ENCODE measurements at regions not wholly inside any gene's neighbourhood (a gene's known extent, or its start where the extent isn't known, plus 50 kb on each side); places are given as distances from the start of the nearest gene placed in this dataset.

DNA sequence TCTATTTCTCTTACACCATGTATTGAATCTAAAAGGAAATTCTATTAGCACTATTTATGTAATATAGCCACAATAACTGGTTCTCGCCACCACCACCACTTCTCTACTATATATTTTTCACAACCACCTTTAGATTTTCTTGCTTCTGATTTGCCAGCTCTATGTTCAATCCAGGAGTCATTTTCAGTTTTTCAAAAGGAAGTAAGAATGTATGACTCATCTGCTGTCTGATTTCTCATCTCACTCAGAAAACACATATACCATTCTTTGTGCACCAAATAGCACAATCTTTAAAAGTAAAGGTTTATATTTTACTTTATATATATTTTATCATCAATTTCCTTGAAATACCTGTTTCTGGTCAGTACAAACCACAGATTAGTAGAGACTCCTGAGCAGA is 1127.5 kb downstream of the TAF11L14 start:
- H2BK20ac ChIP-seq (ENCODE audit: low read depth, low read length), result no peak overlapping the region
- H2BK15ac ChIP-seq (ENCODE audit: low read depth, low read length), result no peak overlapping the region
- CTCF ChIA-PET, result no interaction called here
- BruUV-seq (replicated peaks), result no TSS peak
- TF ChIP-seq FOS (IDR thresholded peaks at IDR 0.05; ENCODE audit: low read depth, low read length) (no peak), POLR2A (IDR thresholded peaks at IDR 0.05; ENCODE audit: low read depth, low read length) (no peak), CEBPB (IDR thresholded peaks at IDR 0.05; ENCODE audit: low read depth, low read length) (no peak), RFX5 (IDR thresholded peaks at IDR 0.05; ENCODE audit: low read depth, low read length) (no peak)
- TF ChIP-seq, protein P1, sequence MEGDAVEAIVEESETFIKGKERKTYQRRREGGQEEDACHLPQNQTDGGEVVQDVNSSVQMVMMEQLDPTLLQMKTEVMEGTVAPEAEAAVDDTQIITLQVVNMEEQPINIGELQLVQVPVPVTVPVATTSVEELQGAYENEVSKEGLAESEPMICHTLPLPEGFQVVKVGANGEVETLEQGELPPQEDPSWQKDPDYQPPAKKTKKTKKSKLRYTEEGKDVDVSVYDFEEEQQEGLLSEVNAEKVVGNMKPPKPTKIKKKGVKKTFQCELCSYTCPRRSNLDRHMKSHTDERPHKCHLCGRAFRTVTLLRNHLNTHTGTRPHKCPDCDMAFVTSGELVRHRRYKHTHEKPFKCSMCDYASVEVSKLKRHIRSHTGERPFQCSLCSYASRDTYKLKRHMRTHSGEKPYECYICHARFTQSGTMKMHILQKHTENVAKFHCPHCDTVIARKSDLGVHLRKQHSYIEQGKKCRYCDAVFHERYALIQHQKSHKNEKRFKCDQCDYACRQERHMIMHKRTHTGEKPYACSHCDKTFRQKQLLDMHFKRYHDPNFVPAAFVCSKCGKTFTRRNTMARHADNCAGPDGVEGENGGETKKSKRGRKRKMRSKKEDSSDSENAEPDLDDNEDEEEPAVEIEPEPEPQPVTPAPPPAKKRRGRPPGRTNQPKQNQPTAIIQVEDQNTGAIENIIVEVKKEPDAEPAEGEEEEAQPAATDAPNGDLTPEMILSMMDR (conservative IDR thresholded peaks at IDR 0.05; ENCODE audit: low read depth, low read length), result no peak
- TF ChIP-seq, protein P2, sequence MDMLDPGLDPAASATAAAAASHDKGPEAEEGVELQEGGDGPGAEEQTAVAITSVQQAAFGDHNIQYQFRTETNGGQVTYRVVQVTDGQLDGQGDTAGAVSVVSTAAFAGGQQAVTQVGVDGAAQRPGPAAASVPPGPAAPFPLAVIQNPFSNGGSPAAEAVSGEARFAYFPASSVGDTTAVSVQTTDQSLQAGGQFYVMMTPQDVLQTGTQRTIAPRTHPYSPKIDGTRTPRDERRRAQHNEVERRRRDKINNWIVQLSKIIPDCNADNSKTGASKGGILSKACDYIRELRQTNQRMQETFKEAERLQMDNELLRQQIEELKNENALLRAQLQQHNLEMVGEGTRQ (IDR thresholded peaks at IDR 0.05; ENCODE audit: low read depth, low read length), result no peak
- H2AK9ac ChIP-seq (replicated peaks; ENCODE audit: low read depth, low read length, poor library complexity), result no peak overlapping the region
- H3K4ac ChIP-seq (ENCODE audit: low read depth, low read length), result no peak overlapping the region
- H2AK5ac ChIP-seq (ENCODE audit: low read depth, low read length), result no peak overlapping the region
- POLR2A ChIA-PET (ENCODE audit: unreplicated experiment), result no interaction called here
- in situ Hi-C loops (cut with MboI; ENCODE audit: low sequenced_read_pairs) (no loop called here), dilution Hi-C loops (cut with HindIII; ENCODE audit: low sequenced_read_pairs, unreplicated experiment) (no loop called here), intact Hi-C loops (cut with micrococcal nuclease) (no loop called here)
- no peaks in the 10 kb centered on the region for H3K27me3 ChIP-seq (ENCODE audit: control insufficient read depth, insufficient read depth, low read length)
- H3K18ac ChIP-seq (ENCODE audit: low read depth, low read length), result no peak overlapping the region
- no peaks in the 10 kb centered on the region for H3K4me1 ChIP-seq (ENCODE audit: control insufficient read depth, insufficient read depth, low read length)
- H3K79me1 ChIP-seq (ENCODE audit: low read depth in 1 of 2, low read length in 2 of 2), result no peaks in the 10 kb centered on the region
- no peak overlapping the region for H2AFZ ChIP-seq (replicated peaks; ENCODE audit: low read length, poor library complexity)
- no CpG with 5 or more reads among the region's 1 CpG for WGBS, 2 experiments (ENCODE audit: extremely low coverage in 2 of 2, insufficient read length in 1 of 2)
- H3K9ac ChIP-seq (ENCODE audit: low read depth, low read length), result no peak overlapping the region
- no peaks in the 10 kb centered on the region for H3K36me3 ChIP-seq (ENCODE audit: control insufficient read depth, insufficient read depth, low read length)
- no peak overlapping the region for H4K8ac ChIP-seq (ENCODE audit: low read depth in 2 of 2, low read length in 2 of 2)
- H3K23ac ChIP-seq (ENCODE audit: low read depth, low read length), result no peak overlapping the region
- no peaks in the 10 kb centered on the region for H3K9me3 ChIP-seq (ENCODE audit: control insufficient read depth, insufficient read depth, low read length)
- no peak overlapping the region for H3K27ac ChIP-seq (ENCODE audit: insufficient read depth, low read length)
- H3K9me1 ChIP-seq (ENCODE audit: insufficient read depth, low read length), result no peaks in the 10 kb centered on the region
- H4K20me1 ChIP-seq (ENCODE audit: insufficient read depth, low read length), result no peaks in the 10 kb centered on the region
- H3K14ac ChIP-seq (replicated peaks; ENCODE audit: low read depth, low read length), result no peak overlapping the region
- H4K5ac ChIP-seq (ENCODE audit: low read depth, low read length), result no peak overlapping the region
- H4K91ac ChIP-seq (ENCODE audit: insufficient read depth, low read depth, low read length), result no peak overlapping the region
- no peak overlapping the region for H3K4me2 ChIP-seq (ENCODE audit: low read depth, low read length)
- H3K56ac ChIP-seq (ENCODE audit: extremely low read depth, insufficient read depth, low read length), result no peak overlapping the region
- ATAC-seq (ENCODE audit: low read depth), result no peak
- no peak overlapping the region for H2BK120ac ChIP-seq (ENCODE audit: low read depth, low read length)
- no peak for DNase-seq
- no peak overlapping the region for H2BK5ac ChIP-seq (ENCODE audit: low read depth, low read length, poor library complexity, severe bottlenecking)
- H3K4me3 ChIP-seq (ENCODE audit: insufficient read depth, low read depth, low read length), result no peak overlapping the region

All from IMR-90 (cell line).